Body of pancreas (tissue), 4 donors: ENCODE measurements at regions not wholly inside any gene's neighbourhood (a gene's known extent, or its start where the extent isn't known, plus 50 kb on each side); places are given as distances from the start of the nearest gene placed in this dataset.

Experiments used
- POLR2A ChIP-seq, 3 donors: fragments of 450-650 bp; IDR thresholded peaks; one replicate each; pipeline ENCODE4 v1.6.1; 2016; ENCODE audit warnings: antibody characterized with exemption in 3 of 3, mild to moderate bottlenecking in 2 of 3
- TF ChIP-seq, protein P1 (sequence below), 7 experiments: fragments of 450-650 bp in 4 of 7; fragments of 200-600 bp in 3 of 7; sonication (generic) in 3 of 7; IDR thresholded peaks; one replicate each; pipeline ENCODE4 v1.5.1; 2016 to 2019; ENCODE audit warnings: antibody characterized with exemption in 7 of 7

DNA sequence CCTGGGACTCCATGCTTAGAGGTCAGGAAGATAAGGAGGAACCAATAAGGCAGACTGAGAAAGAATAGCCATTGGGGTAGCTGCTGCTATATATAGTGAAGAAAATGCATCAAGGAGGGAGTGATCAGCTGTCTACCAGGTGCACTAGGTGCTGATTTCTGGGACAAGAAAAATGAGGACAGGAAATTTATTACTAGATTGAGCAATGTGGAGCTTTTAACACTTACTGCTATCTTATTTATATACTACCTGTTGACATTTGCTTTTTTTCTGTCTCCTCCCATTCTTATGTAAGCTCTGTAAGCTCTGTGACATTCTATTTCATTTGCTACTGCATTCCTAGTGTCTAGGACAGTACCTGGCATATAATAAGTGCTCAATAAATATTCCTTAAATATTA, 53.7 kb upstream of the DHX40 start:
- no peak for TF ChIP-seq POLR2A (IDR thresholded peaks at IDR 0.05)
- TF ChIP-seq, protein P1, sequence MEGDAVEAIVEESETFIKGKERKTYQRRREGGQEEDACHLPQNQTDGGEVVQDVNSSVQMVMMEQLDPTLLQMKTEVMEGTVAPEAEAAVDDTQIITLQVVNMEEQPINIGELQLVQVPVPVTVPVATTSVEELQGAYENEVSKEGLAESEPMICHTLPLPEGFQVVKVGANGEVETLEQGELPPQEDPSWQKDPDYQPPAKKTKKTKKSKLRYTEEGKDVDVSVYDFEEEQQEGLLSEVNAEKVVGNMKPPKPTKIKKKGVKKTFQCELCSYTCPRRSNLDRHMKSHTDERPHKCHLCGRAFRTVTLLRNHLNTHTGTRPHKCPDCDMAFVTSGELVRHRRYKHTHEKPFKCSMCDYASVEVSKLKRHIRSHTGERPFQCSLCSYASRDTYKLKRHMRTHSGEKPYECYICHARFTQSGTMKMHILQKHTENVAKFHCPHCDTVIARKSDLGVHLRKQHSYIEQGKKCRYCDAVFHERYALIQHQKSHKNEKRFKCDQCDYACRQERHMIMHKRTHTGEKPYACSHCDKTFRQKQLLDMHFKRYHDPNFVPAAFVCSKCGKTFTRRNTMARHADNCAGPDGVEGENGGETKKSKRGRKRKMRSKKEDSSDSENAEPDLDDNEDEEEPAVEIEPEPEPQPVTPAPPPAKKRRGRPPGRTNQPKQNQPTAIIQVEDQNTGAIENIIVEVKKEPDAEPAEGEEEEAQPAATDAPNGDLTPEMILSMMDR (IDR thresholded peaks at IDR 0.05) = no peak
